ENCODE measurements at regions not wholly inside any gene's neighbourhood (a gene's known extent, or its start where the extent isn't known, plus 50 kb on each side); places are given as distances from the start of the nearest gene placed in this dataset.

- DNase-seq: no peak
- no peak overlapping the region for H3K4me3 Mint-ChIP-seq
- H3K79me2 ChIP-seq (ENCODE audit: insufficient read depth, low read length): no peaks in the 10 kb centered on the region
- H3K27ac Mint-ChIP-seq: no peak overlapping the region
- H3K4me1 Mint-ChIP-seq: no peaks in the 10 kb centered on the region
- H2AFZ ChIP-seq (ENCODE audit: insufficient read depth, low read depth, low read length, poor library complexity, severe bottlenecking): no peak overlapping the region
- H3K9me3 Mint-ChIP-seq: peaks cover 0 to 5% (median 0%) of the 10 kb centered on the region in 7 donors
- H3K36me3 Mint-ChIP-seq: no peaks in the 10 kb centered on the region
- no peaks in the 10 kb centered on the region for H4K20me1 ChIP-seq (ENCODE audit: insufficient read depth, low read length)
- WGBS (ENCODE audit: insufficient coverage): no CpG with 5 or more reads among the region's 4 CpGs
- H3K27ac ChIP-seq (ENCODE audit: low read depth in 1 of 2, low read length in 2 of 2): no peak overlapping the region
- intact Hi-C loops (cut with micrococcal nuclease): no loop called here
- no peak overlapping the region for H3K4me2 ChIP-seq (replicated peaks; ENCODE audit: extremely low read depth, low read length, poor library complexity, severe bottlenecking)
- no peaks in the 10 kb centered on the region for H3K27me3 Mint-ChIP-seq (ENCODE audit: low read depth in 3 of 3)
- no peaks in the 10 kb centered on the region for H3K4me1 ChIP-seq (ENCODE audit: control insufficient read depth in 1 of 2, insufficient read depth in 2 of 2, low read length in 2 of 2)
- no peaks in the 10 kb centered on the region for H3K27me3 ChIP-seq (ENCODE audit: control insufficient read depth in 2 of 2, insufficient read depth in 2 of 2, low read length in 2 of 2)
- no peaks in the 10 kb centered on the region for H3K36me3 ChIP-seq (replicated peaks in 1 of 2; ENCODE audit: control insufficient read depth in 1 of 2, insufficient read depth in 2 of 2, low read length in 2 of 2)
- no peak overlapping the region for H3K9ac ChIP-seq (ENCODE audit: insufficient read depth, low read length, poor library complexity, severe bottlenecking)
- no peaks in the 10 kb centered on the region for H3K9me3 ChIP-seq (replicated peaks in 1 of 2; ENCODE audit: control insufficient read depth in 1 of 2, insufficient read depth in 1 of 2, low read length in 2 of 2)
- H3K4me3 ChIP-seq (replicated peaks in 1 of 3; ENCODE audit: low read depth in 2 of 3, low read length in 3 of 3): no peak overlapping the region
- TF ChIP-seq CTCF (IDR thresholded peaks at IDR 0.05): no peak
Observed at GRCh38 chr3:70507486-70507885, 195.0 kb upstream of the MDFIC2 start.

GRCh38 chr3:70506775-70507174 is 194.3 kb upstream of the MDFIC2 start:
- no peaks in the 10 kb centered on the region for H3K27me3 ChIP-seq (ENCODE audit: control insufficient read depth in 2 of 2, insufficient read depth in 2 of 2, low read length in 2 of 2)
- TF ChIP-seq CTCF (IDR thresholded peaks at IDR 0.05): no peak
- 100% methylated on average over 2 of the region's 5 CpGs for WGBS (ENCODE audit: insufficient coverage)
- H3K27ac ChIP-seq (ENCODE audit: low read depth in 1 of 2, low read length in 2 of 2): no peak overlapping the region
- H3K9ac ChIP-seq (ENCODE audit: insufficient read depth, low read length, poor library complexity, severe bottlenecking): no peak overlapping the region
- no peaks in the 10 kb centered on the region for H3K79me2 ChIP-seq (ENCODE audit: insufficient read depth, low read length)
- H3K4me1 ChIP-seq (ENCODE audit: control insufficient read depth in 1 of 2, insufficient read depth in 2 of 2, low read length in 2 of 2): no peaks in the 10 kb centered on the region
- no peak overlapping the region for H2AFZ ChIP-seq (ENCODE audit: insufficient read depth, low read depth, low read length, poor library complexity, severe bottlenecking)
- intact Hi-C loops (cut with micrococcal nuclease): no loop called here
- H3K4me2 ChIP-seq (replicated peaks; ENCODE audit: extremely low read depth, low read length, poor library complexity, severe bottlenecking): no peak overlapping the region
- no peak overlapping the region for H3K4me3 Mint-ChIP-seq
- no peaks in the 10 kb centered on the region for H3K9me3 ChIP-seq (replicated peaks in 1 of 2; ENCODE audit: control insufficient read depth in 1 of 2, insufficient read depth in 1 of 2, low read length in 2 of 2)
- no peaks in the 10 kb centered on the region for H3K36me3 Mint-ChIP-seq
- H4K20me1 ChIP-seq (ENCODE audit: insufficient read depth, low read length): no peaks in the 10 kb centered on the region
- no peak overlapping the region for H3K27ac Mint-ChIP-seq
- peaks cover 0 to 5% (median 0%) of the 10 kb centered on the region in 7 donors for H3K9me3 Mint-ChIP-seq
- H3K36me3 ChIP-seq (replicated peaks in 1 of 2; ENCODE audit: control insufficient read depth in 1 of 2, insufficient read depth in 2 of 2, low read length in 2 of 2): no peaks in the 10 kb centered on the region
- no peaks in the 10 kb centered on the region for H3K27me3 Mint-ChIP-seq (ENCODE audit: low read depth in 3 of 3)
- H3K4me3 ChIP-seq (replicated peaks in 1 of 3; ENCODE audit: low read depth in 2 of 3, low read length in 3 of 3): no peak overlapping the region
- no peaks in the 10 kb centered on the region for H3K4me1 Mint-ChIP-seq
- no peak for DNase-seq
